Natural killer cell (primary cell): ENCODE measurements at regions not wholly inside any gene's neighbourhood (a gene's known extent, or its start where the extent isn't known, plus 50 kb on each side); places are given as distances from the start of the nearest gene placed in this dataset.
"Not testable (repeated sequence)": the region's sequence is repeated elsewhere in the genome, so short reads cannot be mapped to it uniquely, and the experiment has no call there.

Experiments
- ATAC-seq, 3 donors: fragments of 150-1000 bp in 2 of 3; fragments of 200-7000 bp in 1 of 3; cut with Tn5 transposase; 1 replicate in 1 of 3; 2 replicates in 2 of 3; pipeline ENCODE4 v1.10.0; 2021; ENCODE audit warnings: mild to moderate bottlenecking in 2 of 3, moderate library complexity in 2 of 3
- DNase-seq, 2 donors: peaks; one replicate each; pipeline versions ENCODE4 v3.0.0 to v3.0.0-alpha.2; 2013 to 2021; ENCODE audit warnings: mixed read lengths in 1 of 2
- H3K27ac ChIP-seq: one replicate; pipeline ENCODE4 v1.5.1; 2013; ENCODE audit warnings: mild to moderate bottlenecking, low read length
- H3K27me3 ChIP-seq: one replicate; pipeline ENCODE4 v1.6.1; 2013; ENCODE audit warnings: low read length; ENCODE audit not compliant: control insufficient read depth, insufficient read depth
- H3K36me3 ChIP-seq: one replicate; pipeline ENCODE4 v1.6.1; 2013; ENCODE audit warnings: low read length; ENCODE audit not compliant: control insufficient read depth, insufficient read depth
- H3K4me1 ChIP-seq: one replicate; pipeline ENCODE4 v1.6.1; 2013; ENCODE audit warnings: low read length; ENCODE audit not compliant: control insufficient read depth, insufficient read depth
- H3K4me3 ChIP-seq: one replicate; pipeline ENCODE4 v1.5.1; 2013; ENCODE audit warnings: low read length
- H3K9me3 ChIP-seq: one replicate; pipeline ENCODE4 v1.6.1; 2013; ENCODE audit warnings: low read length; ENCODE audit not compliant: control insufficient read depth, insufficient read depth
- H3K27ac Mint-ChIP-seq, 2 donors: one replicate each; pipeline ENCODE4 v1.8.0; 2022; ENCODE audit warnings: mild to moderate bottlenecking in 2 of 2, mixed read lengths in 2 of 2, moderate library complexity in 1 of 2
- H3K27me3 Mint-ChIP-seq, 2 donors: one replicate each; pipeline ENCODE4 v1.8.0; 2022; ENCODE audit warnings: low read depth in 2 of 2, mixed read lengths in 2 of 2
- H3K36me3 Mint-ChIP-seq: one replicate; pipeline ENCODE4 v1.8.0; 2022; ENCODE audit warnings: mixed read lengths
- H3K4me1 Mint-ChIP-seq, 2 donors: one replicate each; pipeline ENCODE4 v1.8.0; 2022; ENCODE audit warnings: mixed read lengths in 2 of 2
- H3K4me3 Mint-ChIP-seq: one replicate; pipeline ENCODE4 v1.8.0; 2022; ENCODE audit warnings: mild to moderate bottlenecking, moderate library complexity, mixed read lengths
- H3K9me3 Mint-ChIP-seq, 2 donors: one replicate each; pipeline ENCODE4 v1.8.0; 2022; ENCODE audit warnings: mixed read lengths in 2 of 2
- WGBS: methylation state at CpG from one replicate; pipeline ENCODE4 v1.1.7; 2013; ENCODE audit warnings: missing lambda C conversion rate; ENCODE audit not compliant: insufficient coverage; 5-methylcytosine and 5-hydroxymethylcytosine counted together
- intact Hi-C: fragments of 100-400 bp; cut with micrococcal nuclease; formaldehyde crosslinking; loops from one replicate; pipeline ENCODE4 v1.14.2; 2022

GRCh38 chr9:63787454-63787853, 1497.6 kb downstream of the FOXD4L5 start:
- ATAC-seq, H3K27me3 Mint-ChIP-seq, H3K4me3 Mint-ChIP-seq, H3K4me1 ChIP-seq, H3K4me3 ChIP-seq, H3K27ac Mint-ChIP-seq, H3K4me1 Mint-ChIP-seq, H3K9me3 ChIP-seq, DNase-seq, H3K27ac ChIP-seq, intact Hi-C loops, H3K27me3 ChIP-seq, H3K36me3 ChIP-seq: not testable (repeated sequence)
- WGBS: 43% methylated on average over 3 of the region's 3 CpGs
- H3K9me3 Mint-ChIP-seq: peaks cover 15% of the 10 kb centered on the region in 2 donors
- H3K36me3 Mint-ChIP-seq: peaks cover 25% of the 10 kb centered on the region

GRCh38 chr9:63785059-63785458, 1500.0 kb downstream of the FOXD4L5 start:
- H3K4me3 Mint-ChIP-seq, DNase-seq, ATAC-seq, H3K27me3 ChIP-seq, H3K4me1 Mint-ChIP-seq, H3K9me3 Mint-ChIP-seq, H3K36me3 Mint-ChIP-seq, intact Hi-C loops, H3K27ac Mint-ChIP-seq, H3K27me3 Mint-ChIP-seq, H3K36me3 ChIP-seq, H3K27ac ChIP-seq, H3K4me1 ChIP-seq, H3K4me3 ChIP-seq: not testable (repeated sequence)
- 83% methylated on average over 11 of the region's 15 CpGs for whole genome bisulfite sequencing
- peaks cover 13% of the 10 kb centered on the region for H3K9me3 ChIP-seq

GRCh38 chr9:63784421-63784820, 1500.6 kb downstream of the FOXD4L5 start:
- DNase-seq, H3K4me3 Mint-ChIP-seq, H3K4me1 ChIP-seq, H3K9me3 Mint-ChIP-seq, H3K36me3 Mint-ChIP-seq, H3K27me3 Mint-ChIP-seq, ATAC-seq, H3K4me1 Mint-ChIP-seq, H3K27ac Mint-ChIP-seq, H3K36me3 ChIP-seq, intact Hi-C loops, H3K27me3 ChIP-seq, H3K4me3 ChIP-seq, H3K27ac ChIP-seq: not testable (repeated sequence)
- peaks cover 13% of the 10 kb centered on the region for H3K9me3 ChIP-seq
- 70% methylated on average over 14 of the region's 21 CpGs for WGBS

- intact Hi-C loops, H3K9me3 Mint-ChIP-seq, DNase-seq, H3K9me3 ChIP-seq, H3K27me3 Mint-ChIP-seq, H3K36me3 ChIP-seq, H3K4me1 Mint-ChIP-seq, H3K4me1 ChIP-seq, H3K36me3 Mint-ChIP-seq, H3K27me3 ChIP-seq, H3K4me3 ChIP-seq, H3K4me3 Mint-ChIP-seq, H3K27ac Mint-ChIP-seq, H3K27ac ChIP-seq: not testable (repeated sequence)
- WGBS: 44% methylated on average over 8 of the region's 33 CpGs
- ATAC-seq: peak in 1 of 3 donors; percentile 42
Observed at GRCh38 chr9:63781817-63782439, 1503.1 kb downstream of the FOXD4L5 start.

GRCh38 chr9:63781390-63781789, 1503.6 kb downstream of the FOXD4L5 start:
- 38% methylated on average over 35 of the region's 35 CpGs for WGBS
- H3K27ac Mint-ChIP-seq, H3K4me1 Mint-ChIP-seq, H3K9me3 ChIP-seq, H3K36me3 Mint-ChIP-seq, H3K27me3 Mint-ChIP-seq, H3K9me3 Mint-ChIP-seq, H3K27me3 ChIP-seq, H3K4me3 ChIP-seq, H3K4me1 ChIP-seq, H3K27ac ChIP-seq, H3K4me3 Mint-ChIP-seq, H3K36me3 ChIP-seq, intact Hi-C loops: not testable (repeated sequence)
- peak; percentile 78 to 99 (median 85) for ATAC-seq
- peak in 1 of 2 donors; percentile 61 for DNase-seq

GRCh38 chr9:63776220-63776619, 1508.8 kb downstream of the FOXD4L5 start:
- H3K4me3 ChIP-seq, DNase-seq, H3K4me3 Mint-ChIP-seq, H3K36me3 Mint-ChIP-seq, H3K27me3 Mint-ChIP-seq, H3K4me1 Mint-ChIP-seq, H3K36me3 ChIP-seq, H3K27ac Mint-ChIP-seq, H3K9me3 Mint-ChIP-seq, H3K9me3 ChIP-seq, H3K27me3 ChIP-seq, H3K4me1 ChIP-seq, intact Hi-C loops, H3K27ac ChIP-seq: not testable (repeated sequence)
- 88% methylated on average over 1 of the region's 7 CpGs for WGBS
- peak in 1 of 3 donors; percentile 41 for ATAC-seq

GRCh38 chr9:63775092-63775426, 1510.0 kb downstream of the FOXD4L5 start:
- H3K27me3 Mint-ChIP-seq, H3K36me3 ChIP-seq, H3K4me1 Mint-ChIP-seq, H3K9me3 ChIP-seq, H3K27ac Mint-ChIP-seq, H3K4me3 ChIP-seq, H3K4me3 Mint-ChIP-seq, H3K27ac ChIP-seq, intact Hi-C loops, H3K4me1 ChIP-seq, H3K27me3 ChIP-seq, DNase-seq, H3K36me3 Mint-ChIP-seq, H3K9me3 Mint-ChIP-seq, ATAC-seq: not testable (repeated sequence)
- 84% methylated on average over 12 of the region's 14 CpGs for WGBS

GRCh38 chr9:63774369-63775091, 1510.5 kb downstream of the FOXD4L5 start:
- intact Hi-C loops, H3K4me1 ChIP-seq, H3K4me3 ChIP-seq, H3K4me1 Mint-ChIP-seq, H3K9me3 ChIP-seq, DNase-seq, H3K36me3 ChIP-seq, H3K27me3 ChIP-seq, H3K9me3 Mint-ChIP-seq, H3K27ac Mint-ChIP-seq, H3K36me3 Mint-ChIP-seq, H3K4me3 Mint-ChIP-seq, ATAC-seq, H3K27me3 Mint-ChIP-seq, H3K27ac ChIP-seq: not testable (repeated sequence)
- 94% methylated on average over 6 of the region's 15 CpGs for whole genome bisulfite sequencing
